GM23248 (cell line): ENCODE measurements at regions not wholly inside any gene's neighbourhood (a gene's known extent, or its start where the extent isn't known, plus 50 kb on each side); places are given as distances from the start of the nearest gene placed in this dataset.

Source experiments
- EZH2 ChIP-seq: fragments of 200-600 bp; sonication (generic); IDR thresholded peaks from 2 replicates; pipeline ENCODE4 v1.6.1; 2018; ENCODE audit warnings: antibody characterized with exemption, mild to moderate bottlenecking; ENCODE audit not compliant: insufficient read depth, poor library complexity, severe bottlenecking
- EZH2phosphoT487 ChIP-seq: fragments of 200-600 bp; sonication (generic); IDR thresholded peaks from 2 replicates; pipeline ENCODE4 v1.6.1; 2018; ENCODE audit warnings: antibody characterized with exemption, moderate library complexity, mild to moderate bottlenecking, low read depth; ENCODE audit not compliant: insufficient read depth

DNA sequence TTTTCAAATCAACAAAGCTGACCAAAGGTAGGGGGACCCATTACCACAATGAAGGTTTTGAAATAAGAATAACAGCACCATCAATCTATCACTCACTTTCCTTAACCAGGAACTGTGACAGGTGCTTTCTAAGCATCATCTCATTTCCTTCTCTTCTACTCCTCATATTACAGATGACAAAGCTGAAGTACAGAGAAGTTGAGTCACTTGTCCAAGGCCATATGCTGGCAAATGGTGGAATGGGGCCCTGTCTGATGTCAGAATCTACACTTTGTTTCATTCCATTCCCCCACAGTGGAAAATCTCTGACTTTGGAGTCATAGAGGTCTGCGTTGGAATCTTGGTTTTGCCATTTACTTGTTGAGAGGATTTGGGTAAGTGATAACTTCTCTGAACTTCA is 222.5 kb upstream of the LRFN2 start:
- TF ChIP-seq EZH2phosphoT487 (no peak), EZH2 (no peak)
